ENCODE measurements at regions not wholly inside any gene's neighbourhood (a gene's known extent, or its start where the extent isn't known, plus 50 kb on each side); places are given as distances from the start of the nearest gene placed in this dataset.

- DNase-seq (ENCODE audit: low read depth): no peak
Measured at GRCh38 chr5:2204366-2205184, 321.9 kb upstream of the IRX4 start.

GRCh38 chr5:2203774-2204173, 321.0 kb upstream of the IRX4 start:
- DNase-seq (ENCODE audit: low read depth): no peak

DNA sequence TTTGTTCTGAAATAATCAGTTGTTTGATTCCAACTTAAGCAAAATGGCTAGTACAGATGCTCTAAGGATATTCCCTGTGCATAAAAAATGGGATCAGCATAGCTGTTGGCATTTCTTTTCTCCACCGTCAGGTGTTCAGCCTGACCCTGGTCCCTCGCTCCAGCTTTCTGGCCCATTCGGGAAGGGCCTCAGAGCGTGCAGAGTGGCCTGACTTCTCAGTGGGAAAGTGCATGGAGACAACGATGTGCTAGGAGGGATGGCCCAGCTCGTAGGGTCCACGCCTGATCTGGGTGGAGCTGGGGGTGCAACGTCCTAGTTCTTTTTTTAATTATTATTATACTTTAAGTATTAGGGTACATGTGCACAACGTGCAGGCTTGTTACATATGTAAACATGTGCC, 319.1 kb upstream of the IRX4 start:
- no peak for DNase-seq (ENCODE audit: low read depth)

- no peak for DNase-seq (ENCODE audit: low read depth)
Measured at GRCh38 chr5:2201421-2201820, 318.7 kb upstream of the IRX4 start.

DNA sequence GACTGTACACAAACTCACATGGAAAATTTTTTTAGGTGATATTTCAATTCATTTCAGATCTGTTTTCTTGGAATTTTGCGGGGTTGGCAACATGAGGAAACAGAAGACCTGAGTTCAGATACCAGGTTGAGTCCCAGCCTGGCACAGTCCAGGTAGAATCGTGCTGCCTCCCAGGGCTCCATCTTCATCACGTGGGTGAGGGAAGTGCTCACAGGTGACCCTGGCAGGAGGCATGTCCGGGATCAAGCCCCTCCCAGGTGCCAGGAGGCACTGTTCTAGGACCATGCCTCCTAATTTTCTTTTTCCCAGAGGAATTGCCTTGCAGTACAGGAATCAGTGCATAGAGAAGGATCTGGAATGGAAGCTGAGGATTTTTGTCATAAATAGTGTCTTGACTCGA, 318.3 kb upstream of the IRX4 start:
- DNase-seq (ENCODE audit: low read depth): no peak

DNA sequence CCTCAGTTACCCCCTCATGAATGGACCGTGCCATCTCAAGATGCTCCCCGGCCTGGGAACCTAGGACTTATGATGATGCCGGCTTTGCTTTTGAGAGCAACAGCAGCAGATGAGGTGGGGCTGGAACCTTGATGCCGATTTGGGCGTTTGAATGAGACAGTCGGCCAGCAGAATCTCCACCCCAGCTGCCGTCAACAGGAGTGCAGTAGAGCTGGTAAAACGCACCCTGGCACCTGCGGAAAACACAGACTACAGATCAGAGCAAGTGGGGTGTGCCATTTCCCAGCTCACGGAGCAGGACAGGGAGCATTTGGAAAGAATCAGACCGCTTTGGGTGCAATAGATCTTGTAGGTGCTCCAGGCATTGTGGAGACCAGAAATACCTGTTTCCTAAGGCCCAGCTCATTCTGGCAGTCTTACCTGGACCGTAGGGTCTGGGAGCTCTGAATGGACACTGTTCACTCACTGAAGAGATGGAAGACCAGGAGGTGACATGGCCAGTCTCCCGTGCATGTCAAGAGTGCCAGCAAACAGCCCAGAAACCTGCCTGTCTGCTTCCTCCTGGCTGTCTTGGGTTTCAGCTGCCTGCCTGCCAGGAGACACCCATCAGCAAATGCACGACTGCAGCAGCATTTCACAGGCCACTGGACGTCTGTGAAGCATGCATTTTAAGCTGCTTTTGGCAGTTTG, 317.7 kb upstream of the IRX4 start:
- no peak for DNase-seq (ENCODE audit: low read depth)

DNA sequence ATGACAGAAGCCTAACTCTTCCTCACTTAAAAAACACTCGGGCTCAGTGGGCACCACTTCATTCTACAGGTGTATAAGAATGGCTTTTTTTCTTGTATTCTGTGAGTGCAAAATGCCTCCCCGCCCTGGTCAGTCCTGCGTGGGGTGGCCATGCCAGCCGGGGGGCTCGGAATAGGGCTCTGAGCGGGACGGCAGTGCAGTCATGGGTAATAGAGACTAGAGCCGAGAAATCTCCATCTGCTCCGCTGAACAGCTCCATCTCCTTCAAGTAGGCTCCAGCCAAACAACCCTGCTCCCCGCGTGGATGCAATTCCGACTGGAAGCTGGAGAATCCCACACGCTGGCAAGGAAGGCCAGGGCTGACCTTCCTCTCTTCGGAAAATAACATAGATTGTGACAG, 317.0 kb upstream of the IRX4 start:
- DNase-seq (ENCODE audit: low read depth): no peak

GRCh38 chr5:2196989-2197619, 314.4 kb upstream of the IRX4 start:
- no peak for DNase-seq (ENCODE audit: low read depth)

DNA sequence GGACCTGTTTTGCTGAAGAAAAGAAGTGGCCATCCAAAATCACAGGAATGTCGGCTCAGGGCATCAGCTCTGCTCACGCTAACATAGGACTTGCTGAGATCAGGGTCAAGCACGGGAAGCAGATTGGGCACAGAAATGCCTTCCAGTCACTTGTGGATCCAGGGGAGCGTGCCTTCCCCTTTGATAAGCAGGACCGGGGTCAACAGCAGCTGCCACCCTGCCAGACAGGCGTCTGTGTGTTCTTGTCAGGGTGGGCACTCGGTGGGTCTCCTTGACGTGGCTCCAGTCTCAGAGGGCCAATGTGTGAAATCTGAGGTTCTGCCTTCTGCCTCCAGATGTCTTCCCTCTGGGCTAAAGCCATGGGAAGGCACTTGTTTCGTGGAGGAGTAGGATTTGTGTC, 313.7 kb upstream of the IRX4 start:
- DNase-seq (ENCODE audit: low read depth): no peak

DNA sequence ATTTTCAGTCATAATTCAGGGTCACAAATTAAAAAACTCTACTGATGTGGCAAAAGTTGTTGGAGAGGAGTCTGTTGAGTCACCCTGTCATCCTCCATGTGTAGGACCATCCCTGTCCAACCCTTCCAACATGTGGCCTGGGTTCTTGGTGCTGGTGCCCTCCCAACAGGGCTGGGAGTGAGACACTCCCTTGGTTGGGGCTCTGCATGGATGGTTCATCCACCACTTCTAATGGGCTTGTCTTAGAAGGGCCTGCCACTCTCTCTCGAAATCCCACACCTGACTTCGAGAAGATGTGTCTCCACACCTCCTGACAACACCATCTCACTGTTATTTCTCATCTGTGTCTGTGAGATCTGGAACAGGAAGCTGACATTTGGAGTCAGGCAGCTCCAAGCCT, 312.2 kb upstream of the IRX4 start:
- DNase-seq (ENCODE audit: low read depth): no peak

- DNase-seq (ENCODE audit: low read depth): no peak
Measured at GRCh38 chr5:2194236-2194555, 311.5 kb upstream of the IRX4 start.

DNA sequence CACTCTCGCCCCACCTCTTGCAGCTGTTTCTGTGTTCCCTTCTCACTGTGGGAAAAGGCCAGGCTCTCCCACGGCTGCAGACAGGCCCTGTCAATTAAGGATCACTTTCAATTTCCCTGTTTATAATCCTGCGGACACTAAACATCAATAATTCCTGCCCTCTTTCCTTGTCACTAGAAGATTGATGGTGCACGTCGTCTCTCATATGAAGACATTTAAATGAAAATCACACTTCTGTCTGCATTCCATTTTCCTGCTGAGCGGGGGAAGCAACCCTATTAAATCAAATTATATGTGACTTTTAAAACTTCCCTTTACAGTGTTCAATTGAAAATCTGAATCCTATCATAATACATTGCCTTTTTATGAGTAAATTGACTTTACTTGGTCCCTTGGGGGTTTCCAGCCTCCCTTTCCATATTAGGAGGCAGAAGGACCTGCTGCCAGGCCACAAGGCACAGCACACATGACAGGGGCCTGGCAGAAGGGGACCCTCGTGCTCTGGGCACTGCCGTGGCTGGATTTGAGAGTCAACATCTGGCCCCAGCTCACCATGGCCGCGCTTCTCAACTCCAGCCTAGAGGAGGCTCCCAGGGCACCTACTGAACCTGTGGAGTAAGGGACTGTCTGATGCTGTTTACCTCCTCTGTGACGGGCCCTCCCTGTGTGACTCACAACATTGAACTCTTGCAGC, 311.0 kb upstream of the IRX4 start:
- DNase-seq (ENCODE audit: low read depth): no peak

DNA sequence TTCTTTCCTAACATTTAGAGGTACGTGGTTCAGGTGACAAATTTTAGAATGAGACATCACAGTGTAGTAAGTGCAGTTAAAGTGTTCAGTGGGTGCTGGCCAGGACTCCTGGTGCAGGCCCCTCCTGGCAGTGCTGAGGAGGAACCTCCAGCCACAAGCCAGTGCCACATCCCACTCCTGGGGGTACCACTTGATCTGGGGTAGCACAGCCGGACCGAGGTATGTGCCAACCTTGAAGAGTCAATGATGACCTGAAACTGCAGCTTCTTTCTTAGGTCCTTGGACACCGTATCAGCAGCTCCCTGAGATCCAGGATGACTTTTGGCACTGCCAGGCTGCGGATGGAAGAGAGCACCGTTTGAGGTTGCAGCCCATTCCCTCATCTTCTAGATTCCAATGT, 310.4 kb upstream of the IRX4 start:
- no peak for DNase-seq (ENCODE audit: low read depth)

DNA sequence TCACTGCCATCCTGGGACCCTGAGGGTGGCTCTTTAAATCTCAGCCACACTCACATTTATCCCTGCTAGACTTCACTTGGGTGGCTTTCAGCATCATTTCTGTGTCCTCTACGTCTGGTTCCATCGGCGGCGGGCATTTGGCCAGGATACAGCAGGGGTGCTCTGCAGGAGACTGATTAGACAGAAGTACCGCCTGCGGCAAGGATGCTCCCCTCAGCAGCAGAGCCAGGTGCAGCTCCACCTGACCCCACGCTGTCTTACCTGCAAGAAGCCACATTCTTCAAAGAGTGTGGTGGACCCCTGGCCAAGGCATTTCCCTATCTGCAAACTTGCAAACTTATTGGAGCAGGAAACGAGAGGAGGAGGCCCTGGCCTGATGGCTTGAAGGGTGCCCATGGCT, 309.8 kb upstream of the IRX4 start:
- DNase-seq (ENCODE audit: low read depth): no peak

DNA sequence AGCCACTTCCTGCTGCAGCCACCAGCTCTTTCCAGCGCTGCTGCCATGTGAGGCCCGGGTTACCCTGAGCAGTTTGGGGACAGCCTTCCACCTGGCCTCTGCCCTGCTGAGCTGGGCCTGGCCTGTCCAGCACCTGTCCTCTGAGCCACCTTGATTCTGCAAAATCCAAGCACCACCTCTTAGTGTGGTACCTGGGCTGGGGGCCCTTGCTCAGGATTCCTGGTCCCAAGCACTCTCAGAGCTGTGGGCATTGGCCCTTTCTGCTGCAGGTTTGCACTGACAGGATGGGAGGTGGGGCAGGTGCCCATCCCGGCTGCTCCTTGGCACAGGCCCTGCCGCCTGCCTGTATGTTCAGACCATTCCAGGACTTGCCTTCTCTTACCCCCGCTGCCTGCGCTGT, 309.2 kb upstream of the IRX4 start:
- DNase-seq (ENCODE audit: low read depth): no peak

GRCh38 chr5:2190549-2190948, 307.8 kb upstream of the IRX4 start:
- DNase-seq (ENCODE audit: low read depth): no peak

- DNase-seq (ENCODE audit: low read depth): no peak
Measured at GRCh38 chr5:2188661-2189060, 305.9 kb upstream of the IRX4 start.

GRCh38 chr5:2188137-2188536, 305.4 kb upstream of the IRX4 start:
- DNase-seq (ENCODE audit: low read depth): no peak

GRCh38 chr5:2187687-2188086, 305.0 kb upstream of the IRX4 start:
- no peak for DNase-seq (ENCODE audit: low read depth)

DNA sequence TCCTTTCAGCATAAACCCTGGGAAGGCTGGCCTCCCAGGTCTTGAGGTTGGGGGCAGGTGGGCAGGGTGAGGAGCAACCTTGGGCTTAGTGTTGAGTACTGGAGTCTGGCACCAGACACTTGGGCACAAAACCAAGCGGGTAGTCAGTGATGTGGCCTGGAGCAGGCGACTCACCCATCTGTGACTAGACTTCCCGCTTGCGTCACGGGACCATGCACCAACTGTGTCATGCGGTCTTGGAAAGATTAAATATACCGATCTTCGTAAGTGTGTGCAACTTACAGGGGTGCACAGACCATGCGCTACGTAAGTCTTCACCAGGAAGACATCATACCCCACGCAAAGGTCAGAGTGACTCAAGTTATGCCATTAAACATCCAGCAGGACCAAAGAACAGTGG, 304.4 kb upstream of the IRX4 start:
- no peak for DNase-seq (ENCODE audit: low read depth)

- DNase-seq (ENCODE audit: low read depth): no peak
Measured at GRCh38 chr5:2186472-2187015, 303.8 kb upstream of the IRX4 start.

DNA sequence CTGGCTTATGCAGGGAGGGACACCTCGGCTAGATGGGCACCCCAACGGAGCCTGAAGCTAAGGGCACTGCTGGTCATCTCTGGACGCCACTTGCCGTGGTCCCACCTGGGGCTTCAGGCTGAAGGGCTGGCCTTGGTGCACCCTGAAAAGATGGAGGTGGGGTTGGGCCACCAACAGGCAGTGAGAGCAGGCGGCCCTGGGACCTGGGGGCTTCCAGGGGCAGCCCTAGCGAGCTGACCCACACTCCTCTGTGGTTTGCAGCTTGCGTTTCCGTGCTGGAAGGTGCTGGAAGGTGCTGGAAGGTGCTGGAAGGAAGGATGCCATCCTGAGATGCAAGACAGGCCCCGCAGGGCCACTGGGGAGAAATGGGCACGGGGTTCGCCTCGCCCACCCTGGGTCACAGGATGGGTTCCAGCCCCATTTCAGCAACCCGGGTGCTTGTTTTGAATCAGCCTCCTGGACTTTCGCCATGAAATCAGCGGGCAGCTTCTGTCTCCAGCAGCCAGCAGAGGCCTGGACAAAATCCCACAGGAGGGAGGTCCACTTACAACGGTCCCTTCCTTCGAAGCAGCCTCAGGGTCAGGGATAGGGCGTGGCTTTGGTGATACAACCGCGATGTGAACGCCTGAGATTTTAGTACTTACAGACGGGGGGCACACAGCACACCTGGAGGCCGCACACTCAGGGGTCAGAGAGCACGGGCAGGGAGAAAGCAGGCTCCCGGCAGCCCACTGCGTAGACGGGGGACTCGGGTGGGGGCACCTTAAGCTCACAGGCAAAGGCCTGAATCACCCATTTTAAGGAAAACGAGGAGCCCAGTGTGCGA, 303.1 kb upstream of the IRX4 start:
- no peak for DNase-seq (ENCODE audit: low read depth)

All from amniotic epithelial cell (primary cell).